ENCODE measurements at regions not wholly inside any gene's neighbourhood (a gene's known extent, or its start where the extent isn't known, plus 50 kb on each side); places are given as distances from the start of the nearest gene placed in this dataset.

DNA sequence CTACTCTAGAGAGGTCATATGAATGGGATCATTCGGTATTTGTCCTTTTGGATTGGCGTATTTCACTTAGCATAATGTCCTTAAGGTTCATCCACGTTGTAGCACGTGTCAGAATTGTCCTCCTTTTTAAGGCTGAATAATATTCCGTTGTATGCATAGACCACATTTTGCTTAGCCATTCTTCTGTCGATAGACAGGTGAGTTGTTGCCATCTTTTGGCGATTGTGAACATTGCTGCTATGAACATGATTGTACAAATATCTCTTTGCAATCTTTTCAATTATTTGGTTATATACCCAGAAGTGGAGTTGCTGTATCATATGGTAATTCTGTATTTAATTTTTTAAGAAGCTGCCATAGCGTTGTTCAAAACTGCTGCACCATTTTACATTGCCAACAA, 52.4 kb upstream of the GOLGA8J start:
- Histone ChIP-seq H3K27me3 (ENCODE audit: control insufficient read depth, insufficient read depth, low read length) (no peaks in the 10 kb centered on the region), H3K27ac (no peak overlapping the region), H3K4me2 (ENCODE audit: low read length) (no peak overlapping the region), H3K36me3 (ENCODE audit: control insufficient read depth, insufficient read depth, low read length) (no peaks in the 10 kb centered on the region), H3K4me1 (no peaks in the 10 kb centered on the region), H2AFZ (no peak overlapping the region), H3K9ac (no peak overlapping the region), H3K79me2 (no peaks in the 10 kb centered on the region), H3K9me3 (ENCODE audit: control insufficient read depth, low read length) (no peaks in the 10 kb centered on the region), H3K4me3 (ENCODE audit: low read depth, low read length) (no peak overlapping the region)
- TF ChIP-seq, protein P1, sequence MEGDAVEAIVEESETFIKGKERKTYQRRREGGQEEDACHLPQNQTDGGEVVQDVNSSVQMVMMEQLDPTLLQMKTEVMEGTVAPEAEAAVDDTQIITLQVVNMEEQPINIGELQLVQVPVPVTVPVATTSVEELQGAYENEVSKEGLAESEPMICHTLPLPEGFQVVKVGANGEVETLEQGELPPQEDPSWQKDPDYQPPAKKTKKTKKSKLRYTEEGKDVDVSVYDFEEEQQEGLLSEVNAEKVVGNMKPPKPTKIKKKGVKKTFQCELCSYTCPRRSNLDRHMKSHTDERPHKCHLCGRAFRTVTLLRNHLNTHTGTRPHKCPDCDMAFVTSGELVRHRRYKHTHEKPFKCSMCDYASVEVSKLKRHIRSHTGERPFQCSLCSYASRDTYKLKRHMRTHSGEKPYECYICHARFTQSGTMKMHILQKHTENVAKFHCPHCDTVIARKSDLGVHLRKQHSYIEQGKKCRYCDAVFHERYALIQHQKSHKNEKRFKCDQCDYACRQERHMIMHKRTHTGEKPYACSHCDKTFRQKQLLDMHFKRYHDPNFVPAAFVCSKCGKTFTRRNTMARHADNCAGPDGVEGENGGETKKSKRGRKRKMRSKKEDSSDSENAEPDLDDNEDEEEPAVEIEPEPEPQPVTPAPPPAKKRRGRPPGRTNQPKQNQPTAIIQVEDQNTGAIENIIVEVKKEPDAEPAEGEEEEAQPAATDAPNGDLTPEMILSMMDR (IDR thresholded peaks at IDR 0.05) = no peak

DNA sequence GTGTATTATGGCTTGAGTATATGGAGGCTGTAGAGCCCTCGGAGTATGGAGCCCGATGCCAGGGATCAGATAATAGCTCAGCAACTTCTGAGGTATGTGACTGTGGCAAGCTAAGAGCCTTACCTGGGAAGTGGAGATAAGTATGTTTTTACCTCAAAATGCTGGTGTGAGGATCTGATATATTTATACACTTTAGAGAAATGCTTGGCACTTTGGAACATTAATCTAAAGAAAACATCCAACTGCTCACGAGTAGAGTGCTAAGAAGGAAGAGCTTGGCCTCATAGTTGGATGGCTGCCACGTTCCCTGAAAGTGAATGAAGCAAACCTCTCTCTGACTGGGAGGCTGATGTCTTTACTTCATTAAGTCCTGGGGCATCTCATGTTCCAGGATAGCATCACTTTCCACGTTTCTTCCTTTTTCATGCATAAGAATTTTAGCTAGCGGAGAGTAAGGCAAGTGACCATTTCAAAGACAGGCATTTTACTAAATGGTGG, 58.9 kb upstream of the GOLGA8J start:
- H3K27me3 ChIP-seq (ENCODE audit: control insufficient read depth, insufficient read depth, low read length) = no peaks in the 10 kb centered on the region
- H3K27ac ChIP-seq = no peak overlapping the region
- no peak overlapping the region for H3K9ac ChIP-seq
- H3K4me1 ChIP-seq = no peaks in the 10 kb centered on the region
- H3K4me3 ChIP-seq (ENCODE audit: low read depth, low read length) = no peak overlapping the region
- no peaks in the 10 kb centered on the region for H3K36me3 ChIP-seq (ENCODE audit: control insufficient read depth, insufficient read depth, low read length)
- H3K4me2 ChIP-seq (ENCODE audit: low read length) = no peak overlapping the region
- no peaks in the 10 kb centered on the region for H3K79me2 ChIP-seq
- no peak overlapping the region for H2AFZ ChIP-seq
- H3K9me3 ChIP-seq (ENCODE audit: control insufficient read depth, low read length) = no peaks in the 10 kb centered on the region
- TF ChIP-seq, protein P1 (IDR thresholded peaks at IDR 0.05) = no peak

DNA sequence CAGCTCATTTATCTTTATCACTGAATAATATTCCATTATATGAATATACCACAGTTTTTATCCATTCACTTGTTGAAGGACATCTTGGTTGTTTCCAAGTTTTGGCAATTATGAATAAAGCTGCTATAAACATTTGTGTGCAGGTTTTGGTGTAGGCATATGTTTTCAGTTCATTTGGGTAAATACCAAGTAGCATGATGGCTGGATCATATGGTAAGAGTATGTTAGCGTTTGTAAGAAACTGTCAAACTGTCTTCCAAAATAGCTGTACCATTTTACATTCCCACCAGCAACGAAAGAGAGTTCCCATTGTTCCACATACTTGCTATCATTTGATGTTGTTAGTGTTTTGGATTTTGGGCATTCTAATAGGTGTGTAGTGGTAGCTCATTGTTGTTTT, 72.0 kb upstream of the GOLGA8J start:
- Histone ChIP-seq H3K27ac (no peak overlapping the region), H3K9ac (no peak overlapping the region)
- TF ChIP-seq, protein P1 (IDR thresholded peaks at IDR 0.05) = no peak

DNA sequence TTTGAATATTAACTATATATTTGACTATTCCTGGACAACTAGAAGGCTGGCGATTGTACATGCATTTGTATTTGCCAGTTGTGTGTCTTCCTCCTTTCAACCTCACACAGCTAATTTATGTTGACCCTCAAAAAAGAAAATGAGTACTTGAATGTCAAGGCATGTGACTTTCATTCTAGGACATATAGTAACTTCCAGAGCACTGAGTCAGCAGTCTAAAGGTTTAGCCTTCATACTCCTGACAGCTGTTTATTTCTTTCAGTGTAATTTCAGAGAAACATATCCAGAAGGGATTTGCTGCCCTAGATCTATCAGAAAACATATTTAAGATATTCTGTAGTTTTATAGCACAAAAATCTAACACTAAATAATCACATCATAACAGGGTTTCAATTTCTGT, 74.6 kb upstream of the GOLGA8J start:
- H3K9ac ChIP-seq = no peak overlapping the region
- H2AFZ ChIP-seq = no peak overlapping the region
- no peak overlapping the region for H3K4me2 ChIP-seq (ENCODE audit: low read length)
- H3K27ac ChIP-seq = no peak overlapping the region
- no peaks in the 10 kb centered on the region for H3K36me3 ChIP-seq (ENCODE audit: control insufficient read depth, insufficient read depth, low read length)
- H3K27me3 ChIP-seq (ENCODE audit: control insufficient read depth, insufficient read depth, low read length) = no peaks in the 10 kb centered on the region
- H3K4me3 ChIP-seq (ENCODE audit: low read depth, low read length) = no peak overlapping the region
- TF ChIP-seq, protein P1 (IDR thresholded peaks at IDR 0.05) = no peak
- no peaks in the 10 kb centered on the region for H3K9me3 ChIP-seq (ENCODE audit: control insufficient read depth, low read length)
- H3K4me1 ChIP-seq = no peaks in the 10 kb centered on the region
- H3K79me2 ChIP-seq = no peaks in the 10 kb centered on the region

More for the DNA sequence above, 72.0 kb upstream of the GOLGA8J start:
- Histone ChIP-seq H3K79me2 (no peaks in the 10 kb centered on the region), H2AFZ (no peak overlapping the region), H3K27me3 (ENCODE audit: control insufficient read depth, insufficient read depth, low read length) (no peaks in the 10 kb centered on the region), H3K9me3 (ENCODE audit: control insufficient read depth, low read length) (no peaks in the 10 kb centered on the region), H3K4me1 (no peaks in the 10 kb centered on the region), H3K4me3 (ENCODE audit: low read depth, low read length) (no peak overlapping the region), H3K4me2 (ENCODE audit: low read length) (no peak overlapping the region), H3K36me3 (ENCODE audit: control insufficient read depth, insufficient read depth, low read length) (no peaks in the 10 kb centered on the region)

DNA sequence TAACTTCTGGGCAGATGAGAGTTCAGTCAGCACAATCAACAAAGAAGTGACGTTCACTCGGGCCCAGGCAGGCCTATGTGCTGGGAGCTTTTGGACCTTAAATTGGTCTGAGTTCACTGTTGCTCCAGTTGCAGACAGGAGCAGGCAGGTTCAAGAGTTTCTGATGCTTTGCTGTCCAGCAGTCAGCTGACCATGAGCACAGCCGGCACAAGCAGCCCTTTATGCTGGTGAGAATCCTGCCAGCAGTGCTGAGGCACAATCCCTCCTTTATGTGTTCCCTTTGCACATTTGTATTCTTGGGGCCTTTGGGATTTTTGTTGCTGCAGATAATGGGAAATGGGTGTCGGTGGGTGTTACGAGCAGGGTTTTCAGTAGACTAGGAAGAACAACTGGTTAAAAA, 81.2 kb upstream of the GOLGA8J start:
- Histone ChIP-seq H3K27ac (no peak overlapping the region), H3K27me3 (ENCODE audit: control insufficient read depth, insufficient read depth, low read length) (no peaks in the 10 kb centered on the region), H3K9me3 (ENCODE audit: control insufficient read depth, low read length) (no peaks in the 10 kb centered on the region), H3K4me1 (no peaks in the 10 kb centered on the region), H3K4me2 (ENCODE audit: low read length) (no peak overlapping the region), H2AFZ (no peak overlapping the region), H3K4me3 (ENCODE audit: low read depth, low read length) (no peak overlapping the region), H3K79me2 (no peaks in the 10 kb centered on the region), H3K9ac (no peak overlapping the region), H3K36me3 (ENCODE audit: control insufficient read depth, insufficient read depth, low read length) (no peaks in the 10 kb centered on the region)
- TF ChIP-seq, protein P1 (IDR thresholded peaks at IDR 0.05) = no peak

Data from parathyroid adenoma (tissue), 2 donors.